ENCODE measurements at regions not wholly inside any gene's neighbourhood (a gene's known extent, or its start where the extent isn't known, plus 50 kb on each side); places are given as distances from the start of the nearest gene placed in this dataset.

DNA sequence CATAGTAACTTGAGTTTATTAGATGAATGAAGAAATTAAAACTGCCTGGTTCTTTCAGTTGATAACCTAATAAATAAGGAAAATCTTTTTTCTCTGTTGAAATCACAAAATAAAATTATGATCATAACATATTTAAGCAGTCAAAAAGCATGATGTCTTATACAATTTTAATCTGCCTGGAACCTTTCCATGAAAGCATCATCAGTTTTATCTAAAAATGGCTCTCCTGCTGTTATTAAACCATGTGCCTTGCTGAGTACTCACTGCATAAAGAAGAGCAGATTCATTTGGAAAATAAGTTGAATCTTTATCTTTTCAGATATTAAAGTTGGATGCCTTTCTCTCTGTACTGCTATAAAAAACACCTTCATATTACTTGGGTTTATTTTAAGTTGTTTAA, 148.8 kb downstream of the SLC24A2 start:
- Histone ChIP-seq H3K27me3 (ENCODE audit: insufficient read depth, low read length) (no peaks in the 10 kb centered on the region), H3K9me2 (ENCODE audit: low read depth, low read length) (no peaks in the 10 kb centered on the region), H3K79me2 (ENCODE audit: insufficient read depth, low read length) (no peaks in the 10 kb centered on the region), H3K27ac (ENCODE audit: low read depth, low read length, poor library complexity, severe bottlenecking) (no peak overlapping the region), H3F3A (ENCODE audit: insufficient read depth, low read length) (no peaks in the 10 kb centered on the region), H3K4me2 (ENCODE audit: low read length) (no peak overlapping the region), H3K36me3 (ENCODE audit: insufficient read depth, low read length) (no peaks in the 10 kb centered on the region), H4K20me1 (ENCODE audit: insufficient read depth, low read length) (no peaks in the 10 kb centered on the region), H3K4me3 (ENCODE audit: low read depth, low read length, poor library complexity, severe bottlenecking) (no peak overlapping the region), H2AFZ (ENCODE audit: low read length) (no peak overlapping the region), H3K9ac (ENCODE audit: low read length) (no peak overlapping the region), H3K9me3 (ENCODE audit: low read length) (no peaks in the 10 kb centered on the region), H3K4me1 (ENCODE audit: insufficient read depth, low read length, severe bottlenecking) (no peaks in the 10 kb centered on the region)
- no peak for TF ChIP-seq EZH2 (IDR thresholded peaks at IDR 0.05; ENCODE audit: borderline replicate concordance, low read length)
- TF ChIP-seq, protein P1, sequence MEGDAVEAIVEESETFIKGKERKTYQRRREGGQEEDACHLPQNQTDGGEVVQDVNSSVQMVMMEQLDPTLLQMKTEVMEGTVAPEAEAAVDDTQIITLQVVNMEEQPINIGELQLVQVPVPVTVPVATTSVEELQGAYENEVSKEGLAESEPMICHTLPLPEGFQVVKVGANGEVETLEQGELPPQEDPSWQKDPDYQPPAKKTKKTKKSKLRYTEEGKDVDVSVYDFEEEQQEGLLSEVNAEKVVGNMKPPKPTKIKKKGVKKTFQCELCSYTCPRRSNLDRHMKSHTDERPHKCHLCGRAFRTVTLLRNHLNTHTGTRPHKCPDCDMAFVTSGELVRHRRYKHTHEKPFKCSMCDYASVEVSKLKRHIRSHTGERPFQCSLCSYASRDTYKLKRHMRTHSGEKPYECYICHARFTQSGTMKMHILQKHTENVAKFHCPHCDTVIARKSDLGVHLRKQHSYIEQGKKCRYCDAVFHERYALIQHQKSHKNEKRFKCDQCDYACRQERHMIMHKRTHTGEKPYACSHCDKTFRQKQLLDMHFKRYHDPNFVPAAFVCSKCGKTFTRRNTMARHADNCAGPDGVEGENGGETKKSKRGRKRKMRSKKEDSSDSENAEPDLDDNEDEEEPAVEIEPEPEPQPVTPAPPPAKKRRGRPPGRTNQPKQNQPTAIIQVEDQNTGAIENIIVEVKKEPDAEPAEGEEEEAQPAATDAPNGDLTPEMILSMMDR (IDR thresholded peaks at IDR 0.05; ENCODE audit: low read length): no peak

DNA sequence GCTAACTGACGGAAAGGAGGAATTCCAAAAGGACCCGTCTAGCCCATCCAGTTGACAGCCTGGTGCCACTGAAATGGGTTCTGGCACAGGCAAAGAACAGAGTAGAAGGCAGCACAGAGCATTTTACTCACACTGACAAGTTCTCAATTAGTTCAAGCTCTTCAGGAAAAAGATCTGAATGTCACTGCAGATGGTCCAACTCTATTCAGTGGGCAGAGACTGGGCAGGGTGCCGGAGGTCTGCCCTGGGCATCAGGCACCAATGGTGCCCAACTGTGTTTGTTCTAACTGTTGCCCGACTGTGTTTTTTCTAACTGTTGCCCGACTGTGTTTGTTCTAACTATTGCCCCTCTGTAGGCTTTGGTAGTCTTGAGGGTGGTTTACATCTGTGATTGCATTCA, 151.8 kb downstream of the SLC24A2 start:
- Histone ChIP-seq H3K36me3 (ENCODE audit: insufficient read depth, low read length) (no peaks in the 10 kb centered on the region), H3K9me3 (ENCODE audit: low read length) (no peaks in the 10 kb centered on the region), H3K79me2 (ENCODE audit: insufficient read depth, low read length) (no peaks in the 10 kb centered on the region), H3K9ac (ENCODE audit: low read length) (no peak overlapping the region), H3K27me3 (ENCODE audit: insufficient read depth, low read length) (no peaks in the 10 kb centered on the region), H3F3A (ENCODE audit: insufficient read depth, low read length) (no peaks in the 10 kb centered on the region), H3K9me2 (ENCODE audit: low read depth, low read length) (no peaks in the 10 kb centered on the region), H2AFZ (ENCODE audit: low read length) (no peak overlapping the region), H4K20me1 (ENCODE audit: insufficient read depth, low read length) (no peaks in the 10 kb centered on the region), H3K27ac (ENCODE audit: low read depth, low read length, poor library complexity, severe bottlenecking) (no peak overlapping the region), H3K4me3 (ENCODE audit: low read depth, low read length, poor library complexity, severe bottlenecking) (no peak overlapping the region), H3K4me2 (ENCODE audit: low read length) (no peak overlapping the region), H3K4me1 (ENCODE audit: insufficient read depth, low read length, severe bottlenecking) (no peaks in the 10 kb centered on the region)
- TF ChIP-seq, protein P1 (IDR thresholded peaks at IDR 0.05; ENCODE audit: low read length): no peak
- TF ChIP-seq EZH2 (IDR thresholded peaks at IDR 0.05; ENCODE audit: borderline replicate concordance, low read length): no peak

DNA sequence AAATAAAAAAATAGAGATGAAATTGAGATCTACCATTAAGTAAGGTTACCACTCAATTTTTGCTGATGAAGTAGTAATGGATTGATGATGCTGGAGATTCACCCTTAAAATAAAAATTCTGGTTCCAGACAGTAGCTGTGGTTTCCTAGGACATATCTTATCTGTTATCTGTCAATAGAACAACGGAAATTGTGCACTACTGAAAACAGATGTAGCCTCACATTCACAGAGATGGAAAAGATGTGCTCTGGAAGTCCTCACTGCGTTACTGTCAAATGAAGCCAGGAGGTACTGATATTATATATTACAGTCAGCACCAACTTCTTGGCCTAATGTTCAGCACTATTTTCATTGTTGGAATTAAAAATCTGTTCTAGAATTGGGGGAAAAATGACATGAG, 154.0 kb downstream of the SLC24A2 start:
- no peaks in the 10 kb centered on the region for H3K9me2 ChIP-seq (ENCODE audit: low read depth, low read length)
- no peak overlapping the region for H3K27ac ChIP-seq (ENCODE audit: low read depth, low read length, poor library complexity, severe bottlenecking)
- no peak overlapping the region for H2AFZ ChIP-seq (ENCODE audit: low read length)
- H3K4me1 ChIP-seq (ENCODE audit: insufficient read depth, low read length, severe bottlenecking): no peaks in the 10 kb centered on the region
- no peaks in the 10 kb centered on the region for H3K9me3 ChIP-seq (ENCODE audit: low read length)
- H3K27me3 ChIP-seq (ENCODE audit: insufficient read depth, low read length): no peaks in the 10 kb centered on the region
- H3K79me2 ChIP-seq (ENCODE audit: insufficient read depth, low read length): no peaks in the 10 kb centered on the region
- TF ChIP-seq, protein P1 (IDR thresholded peaks at IDR 0.05; ENCODE audit: low read length): no peak
- TF ChIP-seq EZH2 (IDR thresholded peaks at IDR 0.05; ENCODE audit: borderline replicate concordance, low read length): no peak
- H4K20me1 ChIP-seq (ENCODE audit: insufficient read depth, low read length): no peaks in the 10 kb centered on the region
- no peak overlapping the region for H3K4me2 ChIP-seq (ENCODE audit: low read length)
- H3K4me3 ChIP-seq (ENCODE audit: low read depth, low read length, poor library complexity, severe bottlenecking): no peak overlapping the region
- no peaks in the 10 kb centered on the region for H3K36me3 ChIP-seq (ENCODE audit: insufficient read depth, low read length)
- no peaks in the 10 kb centered on the region for H3F3A ChIP-seq (ENCODE audit: insufficient read depth, low read length)
- no peak overlapping the region for H3K9ac ChIP-seq (ENCODE audit: low read length)
